ENCODE measurements at regions not wholly inside any gene's neighbourhood (a gene's known extent, or its start where the extent isn't known, plus 50 kb on each side); places are given as distances from the start of the nearest gene placed in this dataset.
"Not testable (repeated sequence)": the region's sequence is repeated elsewhere in the genome, so short reads cannot be mapped to it uniquely, and the experiment has no call there.

GRCh38 chr3:177837951-177838655, 640.8 kb upstream of the TBL1XR1 start:
- no peak for DNase-seq (ENCODE audit: low read depth)

- no peak for DNase-seq (ENCODE audit: low read depth)
Observed at GRCh38 chr3:177838766-177839350, 641.6 kb upstream of the TBL1XR1 start.

- DNase-seq (ENCODE audit: low read depth) = no peak
Observed at GRCh38 chr3:177842302-177842701, 645.0 kb upstream of the TBL1XR1 start.

GRCh38 chr3:177842743-177843734, 645.8 kb upstream of the TBL1XR1 start:
- no peak for DNase-seq (ENCODE audit: low read depth)

- no peak for DNase-seq (ENCODE audit: low read depth)
Observed at GRCh38 chr3:177852001-177852807, 654.9 kb upstream of the TBL1XR1 start.

GRCh38 chr3:177855021-177855420, 657.7 kb upstream of the TBL1XR1 start:
- DNase-seq (ENCODE audit: low read depth) = no peak

- DNase-seq (ENCODE audit: low read depth) = no peak
Observed at GRCh38 chr3:177860184-177860583, 662.9 kb upstream of the TBL1XR1 start.

- no peak for DNase-seq (ENCODE audit: low read depth)
Observed at GRCh38 chr3:177862962-177863491, 665.7 kb upstream of the TBL1XR1 start.

GRCh38 chr3:177871267-177871666, 665.0 kb upstream of the KCNMB2 start:
- not testable (repeated sequence) for DNase-seq (ENCODE audit: low read depth)

- DNase-seq (ENCODE audit: low read depth) = no peak
Observed at GRCh38 chr3:177878192-177878591, 658.0 kb upstream of the KCNMB2 start.

- no peak for DNase-seq (ENCODE audit: low read depth)
Observed at GRCh38 chr3:177878957-177879356, 657.3 kb upstream of the KCNMB2 start.

GRCh38 chr3:177881351-177881750, 654.9 kb upstream of the KCNMB2 start:
- DNase-seq (ENCODE audit: low read depth) = no peak

GRCh38 chr3:177882124-177882648, 654.0 kb upstream of the KCNMB2 start:
- no peak for DNase-seq (ENCODE audit: low read depth)

- no peak for DNase-seq (ENCODE audit: low read depth)
Observed at GRCh38 chr3:177883091-177883490, 653.1 kb upstream of the KCNMB2 start.

GRCh38 chr3:177883957-177884356, 652.3 kb upstream of the KCNMB2 start:
- no peak for DNase-seq (ENCODE audit: low read depth)

GRCh38 chr3:177885063-177885462, 651.2 kb upstream of the KCNMB2 start:
- DNase-seq (ENCODE audit: low read depth) = no peak

GRCh38 chr3:177886501-177886900, 649.7 kb upstream of the KCNMB2 start:
- no peak for DNase-seq (ENCODE audit: low read depth)

- DNase-seq (ENCODE audit: low read depth) = no peak
Observed at GRCh38 chr3:177887475-177887874, 648.8 kb upstream of the KCNMB2 start.

- DNase-seq (ENCODE audit: low read depth) = no peak
Observed at GRCh38 chr3:177889161-177889560, 647.1 kb upstream of the KCNMB2 start.

GRCh38 chr3:177889652-177890358, 646.4 kb upstream of the KCNMB2 start:
- DNase-seq (ENCODE audit: low read depth) = no peak
